ENCODE measurements at regions not wholly inside any gene's neighbourhood (a gene's known extent, or its start where the extent isn't known, plus 50 kb on each side); places are given as distances from the start of the nearest gene placed in this dataset.

GRCh38 chr4:164526933-164527583 lies 226.9 kb upstream of the SMIM31 start:
- ChIA-PET CTCF (interaction anchor here (0.9 to 1.1 kb wide), 2 partner anchors 15 to 77 kb away, joined by 3 read pairs; no protein-coding TSS in a partner anchor), POLR2A (no interaction called here)
- TF ChIP-seq CTCF (IDR thresholded peaks at IDR 0.05; ENCODE audit: control extremely low read depth, extremely low read depth, low read depth, missing control alignments) = no peak
- DNase-seq (ENCODE audit: extremely low spot score) = no peak

- CTCF ChIA-PET = no interaction called here
- TF ChIP-seq CTCF (IDR thresholded peaks at IDR 0.05; ENCODE audit: control extremely low read depth, extremely low read depth, low read depth, missing control alignments) = no peak
- POLR2A ChIA-PET = no interaction called here
- no peak for DNase-seq (ENCODE audit: extremely low spot score)
Measured at GRCh38 chr4:164529058-164529457, 224.9 kb upstream of the SMIM31 start.

- no peak for TF ChIP-seq CTCF (IDR thresholded peaks at IDR 0.05; ENCODE audit: control extremely low read depth, extremely low read depth, low read depth, missing control alignments)
- POLR2A ChIA-PET = no interaction called here
- CTCF ChIA-PET = no interaction called here
- DNase-seq (ENCODE audit: extremely low spot score) = no peak
Measured at GRCh38 chr4:164529486-164529885, 224.4 kb upstream of the SMIM31 start.

GRCh38 chr4:164531336-164531735 lies 222.6 kb upstream of the SMIM31 start:
- ChIA-PET POLR2A (no interaction called here), CTCF (interaction anchor here (1.2 to 1.4 kb wide), 2 partner anchors 8 to 9 kb away, joined by 3 to 4 read pairs; no protein-coding TSS in a partner anchor)
- TF ChIP-seq CTCF (IDR thresholded peaks at IDR 0.05; ENCODE audit: control extremely low read depth, extremely low read depth, low read depth, missing control alignments) = no peak
- DNase-seq (ENCODE audit: extremely low spot score) = no peak

- POLR2A ChIA-PET = no interaction called here
- TF ChIP-seq CTCF (IDR thresholded peaks at IDR 0.05; ENCODE audit: control extremely low read depth, extremely low read depth, low read depth, missing control alignments) = no peak
- no peak for DNase-seq (ENCODE audit: extremely low spot score)
- CTCF ChIA-PET = no interaction called here
Measured at GRCh38 chr4:164536814-164537213, 217.1 kb upstream of the SMIM31 start.

GRCh38 chr4:164538097-164538496 lies 215.8 kb upstream of the SMIM31 start:
- POLR2A ChIA-PET = no interaction called here
- DNase-seq (ENCODE audit: extremely low spot score) = no peak
- CTCF ChIA-PET = interaction anchor here (1.0 kb wide), 2 partner anchors 17 to 20 kb away, joined by 3 read pairs; no protein-coding TSS in a partner anchor
- TF ChIP-seq CTCF (IDR thresholded peaks at IDR 0.05; ENCODE audit: control extremely low read depth, extremely low read depth, low read depth, missing control alignments) = no peak

All from GM10248 (cell line).